ENCODE measurements at regions not wholly inside any gene's neighbourhood (a gene's known extent, or its start where the extent isn't known, plus 50 kb on each side); places are given as distances from the start of the nearest gene placed in this dataset.

GRCh38 chr5:34498572-34498971 lies 157.6 kb upstream of the RAI14 start:
- in situ Hi-C loops (cut with MboI; ENCODE audit: low sequenced_read_pairs), result loop anchor here (25.0 kb wide), 1 partner anchor 389 kb away; no protein-coding TSS in a partner anchor

GRCh38 chr5:34499001-34499734 lies 157.0 kb upstream of the RAI14 start:
- in situ Hi-C loops (cut with MboI; ENCODE audit: low sequenced_read_pairs), result loop anchor here (25.0 kb wide), 1 partner anchor 388 kb away; no protein-coding TSS in a partner anchor

GRCh38 chr5:34500236-34500847 lies 155.8 kb upstream of the RAI14 start:
- in situ Hi-C loops (cut with MboI; ENCODE audit: low sequenced_read_pairs), result no loop called here

- in situ Hi-C loops (cut with MboI; ENCODE audit: low sequenced_read_pairs), result no loop called here
Observed at GRCh38 chr5:34501016-34501415, 155.1 kb upstream of the RAI14 start.

GRCh38 chr5:34501840-34502239 lies 154.3 kb upstream of the RAI14 start:
- in situ Hi-C loops (cut with MboI; ENCODE audit: low sequenced_read_pairs), result no loop called here

GRCh38 chr5:34502581-34502980 lies 153.5 kb upstream of the RAI14 start:
- in situ Hi-C loops (cut with MboI; ENCODE audit: low sequenced_read_pairs), result no loop called here

- in situ Hi-C loops (cut with MboI; ENCODE audit: low sequenced_read_pairs), result no loop called here
Observed at GRCh38 chr5:34503379-34504253, 152.5 kb upstream of the RAI14 start.

- in situ Hi-C loops (cut with MboI; ENCODE audit: low sequenced_read_pairs), result no loop called here
Observed at GRCh38 chr5:34504967-34505366, 151.2 kb upstream of the RAI14 start.

- in situ Hi-C loops (cut with MboI; ENCODE audit: low sequenced_read_pairs), result no loop called here
Observed at GRCh38 chr5:34505731-34506130, 150.4 kb upstream of the RAI14 start.

- in situ Hi-C loops (cut with MboI; ENCODE audit: low sequenced_read_pairs), result no loop called here
Observed at GRCh38 chr5:34507933-34508332, 148.2 kb upstream of the RAI14 start.

GRCh38 chr5:34509392-34509791 lies 146.7 kb upstream of the RAI14 start:
- in situ Hi-C loops (cut with MboI; ENCODE audit: low sequenced_read_pairs), result no loop called here

- in situ Hi-C loops (cut with MboI; ENCODE audit: low sequenced_read_pairs), result no loop called here
Observed at GRCh38 chr5:34510002-34510401, 146.1 kb upstream of the RAI14 start.

- in situ Hi-C loops (cut with MboI; ENCODE audit: low sequenced_read_pairs), result no loop called here
Observed at GRCh38 chr5:34511063-34511462, 145.1 kb upstream of the RAI14 start.

GRCh38 chr5:34511481-34511880 lies 144.6 kb upstream of the RAI14 start:
- in situ Hi-C loops (cut with MboI; ENCODE audit: low sequenced_read_pairs), result no loop called here

- in situ Hi-C loops (cut with MboI; ENCODE audit: low sequenced_read_pairs), result no loop called here
Observed at GRCh38 chr5:34511915-34512314, 144.2 kb upstream of the RAI14 start.

GRCh38 chr5:34516166-34516565 lies 140.0 kb upstream of the RAI14 start:
- in situ Hi-C loops (cut with MboI; ENCODE audit: low sequenced_read_pairs), result no loop called here

GRCh38 chr5:34516686-34517085 lies 139.4 kb upstream of the RAI14 start:
- in situ Hi-C loops (cut with MboI; ENCODE audit: low sequenced_read_pairs), result no loop called here

GRCh38 chr5:34517249-34517648 lies 138.9 kb upstream of the RAI14 start:
- in situ Hi-C loops (cut with MboI; ENCODE audit: low sequenced_read_pairs), result no loop called here

- in situ Hi-C loops (cut with MboI; ENCODE audit: low sequenced_read_pairs), result no loop called here
Observed at GRCh38 chr5:34519489-34520220, 136.5 kb upstream of the RAI14 start.

- in situ Hi-C loops (cut with MboI; ENCODE audit: low sequenced_read_pairs), result no loop called here
Observed at GRCh38 chr5:34521628-34522290, 134.4 kb upstream of the RAI14 start.
